ENCODE measurements at regions not wholly inside any gene's neighbourhood (a gene's known extent, or its start where the extent isn't known, plus 50 kb on each side); places are given as distances from the start of the nearest gene placed in this dataset.

- TF ChIP-seq KDM5B (CRISPR knock-in tag; IDR thresholded peaks at IDR 0.05; ENCODE audit: borderline replicate concordance) (no peak), SIN3A (IDR thresholded peaks at IDR 0.05; ENCODE audit: borderline replicate concordance, low read depth, low read length) (no peak), ZNF652 (CRISPR knock-in tag; IDR thresholded peaks at IDR 0.05; ENCODE audit: borderline replicate concordance, low read depth) (no peak), REPIN1 (CRISPR knock-in tag; IDR thresholded peaks at IDR 0.05; ENCODE audit: borderline replicate concordance, low read depth) (no peak), ZNF350 (CRISPR knock-in tag; IDR thresholded peaks at IDR 0.05; ENCODE audit: borderline replicate concordance, low read depth) (no peak), HNF4A (CRISPR knock-in tag; IDR thresholded peaks at IDR 0.05) (no peak), NFIB (CRISPR knock-in tag; IDR thresholded peaks at IDR 0.05; ENCODE audit: borderline replicate concordance) (no peak), TAF1 (CRISPR knock-in tag; IDR thresholded peaks at IDR 0.05) (no peak)
- TF ChIP-seq, protein P1, sequence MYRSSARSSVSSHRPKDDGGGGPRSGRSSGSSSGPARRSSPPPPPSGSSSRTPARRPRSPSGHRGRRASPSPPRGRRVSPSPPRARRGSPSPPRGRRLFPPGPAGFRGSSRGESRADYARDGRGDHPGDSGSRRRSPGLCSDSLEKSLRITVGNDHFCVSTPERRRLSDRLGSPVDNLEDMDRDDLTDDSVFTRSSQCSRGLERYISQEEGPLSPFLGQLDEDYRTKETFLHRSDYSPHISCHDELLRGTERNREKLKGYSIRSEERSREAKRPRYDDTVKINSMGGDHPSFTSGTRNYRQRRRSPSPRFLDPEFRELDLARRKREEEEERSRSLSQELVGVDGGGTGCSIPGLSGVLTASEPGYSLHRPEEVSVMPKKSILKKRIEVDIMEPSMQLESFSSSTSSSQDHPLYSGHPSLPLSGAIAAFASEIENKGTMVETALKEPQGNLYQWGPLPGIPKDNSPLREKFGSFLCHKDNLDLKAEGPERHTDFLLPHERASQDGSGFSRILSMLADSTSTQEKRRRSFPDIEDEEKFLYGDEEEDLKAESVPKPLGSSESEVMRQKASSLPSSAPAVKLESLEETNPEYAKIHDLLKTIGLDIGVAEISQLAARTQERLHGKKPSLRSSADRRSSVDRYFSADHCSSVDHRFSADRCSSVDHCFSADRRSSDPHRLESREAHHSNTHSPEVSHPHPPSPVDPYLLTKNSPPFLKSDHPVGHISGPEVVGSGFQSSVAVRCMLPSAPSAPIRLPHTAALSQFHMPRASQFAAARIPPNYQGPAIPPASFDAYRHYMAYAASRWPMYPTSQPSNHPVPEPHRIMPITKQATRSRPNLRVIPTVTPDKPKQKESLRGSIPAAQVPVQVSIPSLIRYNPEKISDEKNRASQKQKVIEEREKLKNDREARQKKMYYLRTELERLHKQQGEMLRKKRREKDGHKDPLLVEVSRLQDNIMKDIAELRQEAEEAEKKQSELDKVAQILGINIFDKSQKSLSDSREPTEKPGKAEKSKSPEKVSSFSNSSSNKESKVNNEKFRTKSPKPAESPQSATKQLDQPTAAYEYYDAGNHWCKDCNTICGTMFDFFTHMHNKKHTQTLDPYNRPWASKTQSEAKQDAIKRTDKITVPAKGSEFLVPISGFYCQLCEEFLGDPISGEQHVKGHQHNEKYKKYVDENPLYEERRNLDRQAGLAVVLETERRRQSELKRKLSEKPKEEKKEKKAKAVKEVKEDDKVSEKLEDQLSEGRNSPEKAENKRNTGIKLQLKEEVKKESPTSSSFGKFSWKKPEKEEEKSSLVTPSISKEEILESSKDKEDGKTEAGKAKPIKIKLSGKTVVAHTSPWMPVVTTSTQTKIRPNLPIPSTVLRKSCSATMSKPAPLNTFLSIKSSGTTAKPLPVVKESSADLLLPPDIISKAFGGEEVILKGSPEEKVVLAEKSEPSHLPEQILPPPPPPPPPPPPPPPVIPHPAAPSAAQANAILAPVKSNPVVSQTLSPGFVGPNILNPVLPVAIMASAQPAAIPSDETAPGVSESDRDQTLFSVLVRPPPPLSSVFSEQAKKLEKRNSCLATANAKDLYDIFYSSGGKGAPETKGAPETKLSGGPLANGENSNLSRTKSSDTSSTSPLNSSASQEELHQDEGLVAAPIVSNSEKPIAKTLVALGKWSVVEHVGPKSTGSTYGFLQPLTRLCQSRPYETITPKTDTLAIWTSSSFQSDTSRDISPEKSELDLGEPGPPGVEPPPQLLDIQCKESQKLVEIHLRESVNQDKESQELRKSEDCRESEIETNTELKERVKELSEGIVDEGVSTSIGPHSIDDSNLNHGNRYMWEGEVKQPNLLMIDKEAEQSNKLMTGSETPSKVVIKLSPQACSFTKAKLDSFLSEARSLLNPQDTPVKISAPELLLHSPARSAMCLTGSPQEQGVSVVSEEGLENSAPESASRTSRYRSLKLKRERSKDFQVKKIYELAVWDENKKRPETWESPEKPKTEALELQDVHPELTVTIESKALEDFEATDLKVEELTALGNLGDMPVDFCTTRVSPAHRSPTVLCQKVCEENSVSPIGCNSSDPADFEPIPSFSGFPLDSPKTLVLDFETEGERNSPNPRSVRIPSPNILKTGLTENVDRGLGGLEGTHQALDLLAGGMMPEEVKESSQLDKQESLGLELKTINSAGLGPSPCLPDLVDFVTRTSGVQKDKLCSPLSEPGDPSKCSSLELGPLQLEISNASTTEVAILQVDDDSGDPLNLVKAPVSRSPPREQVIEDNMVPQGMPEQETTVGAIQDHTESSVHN (CRISPR knock-in tag; IDR thresholded peaks at IDR 0.05) = no peak
Measured at GRCh38 chr11:45724153-45724552, 58.7 kb upstream of the CHST1 start.
